ENCODE measurements at regions not wholly inside any gene's neighbourhood (a gene's known extent, or its start where the extent isn't known, plus 50 kb on each side); places are given as distances from the start of the nearest gene placed in this dataset.

- TF ChIP-seq IRF3 (IDR thresholded peaks at IDR 0.05) (no peak), TCF7 (IDR thresholded peaks at IDR 0.05; ENCODE audit: borderline replicate concordance) (no peak), NR2F1 (conservative IDR thresholded peaks at IDR 0.05) (no peak), FOXM1 (IDR thresholded peaks at IDR 0.05; ENCODE audit: low read depth, low read length) (no peak), MEF2A (IDR thresholded peaks at IDR 0.05; ENCODE audit: insufficient read depth, low read depth, low read length) (no peak), FOXK2 (IDR thresholded peaks at IDR 0.05) (no peak), BCL3 (IDR thresholded peaks at IDR 0.05; ENCODE audit: borderline replicate concordance, insufficient read depth, low read depth, low read length, poor library complexity, severe bottlenecking) (no peak), ZBTB40 (IDR thresholded peaks at IDR 0.05; ENCODE audit: borderline replicate concordance) (no peak), FOS (IDR thresholded peaks at IDR 0.05; ENCODE audit: borderline replicate concordance, extremely low read depth, insufficient read length) (no peak), DPF2 (IDR thresholded peaks at IDR 0.05) (no peak)
These were observed 135.7 kb downstream of the QDPR start (continued) for GRCh38 chr4:17376205-17376604.
